HCT116 (cell line): ENCODE measurements at regions not wholly inside any gene's neighbourhood (a gene's known extent, or its start where the extent isn't known, plus 50 kb on each side); places are given as distances from the start of the nearest gene placed in this dataset.

Experiments used
- ATAC-seq: fragments of 200-7000 bp; cut with Tn5 transposase; 2 replicates; pipeline ENCODE4 v1.9.1; 2020; ENCODE audit warnings: mild to moderate bottlenecking, moderate library complexity
- BruUV-seq: library from RNA; stranded (reverse); fragments of 400-500 nt; replicated peaks from 2 replicates; lab custom pipeline; 2021; lab: Mats Ljungman, UMichigan
- CTCF ChIA-PET: fragments of 300-600 bp; sonication (Branson Sonifier 250); formaldehyde crosslinking; loops from one replicate; lab custom pipeline; 2021; ENCODE audit warnings: antibody characterized with exemption; lab: Charles Lee
- POLR2A ChIA-PET: fragments of 300-600, 350-600 bp; sonication (Branson Sonifier 250); formaldehyde crosslinking; loops from one replicate; lab custom pipeline; 2021; ENCODE audit warnings: antibody characterized with exemption; lab: Charles Lee
- RAD21 ChIA-PET, 2 experiments: fragments of 300-600 bp; sonication (Branson Sonifier 250); formaldehyde crosslinking; loops; one replicate each; lab custom pipeline; 2023; ENCODE audit warnings: low total read pairs in 2 of 2; ENCODE audit not compliant: uncharacterized antibody in 2 of 2, unreplicated experiment in 2 of 2, low non-redundant PET in 1 of 2; lab: Charles Lee
- DNase-seq: peaks from one replicate; pipeline ENCODE4 v3.0.0-alpha.2; 2010; ENCODE audit warnings: low read depth, low spot score
- H2AFZ ChIP-seq: fragments of 200-600 bp; shearing (Covaris generic), sonication (generic); 2 replicates; pipeline ENCODE4 v1.6.1; 2017; ENCODE audit warnings: low read depth, mixed run types, mixed read lengths, antibody characterized with exemption, low read length; ENCODE audit not compliant: poor library complexity, severe bottlenecking
- H3K27ac ChIP-seq: 2 replicates; pipeline ENCODE4 v1.5.1; 2012; ENCODE audit warnings: low read depth, low read length
- H3K27me3 ChIP-seq: fragments of 200-600 bp; sonication (generic); 2 replicates; pipeline ENCODE4 v1.6.1; 2016; ENCODE audit warnings: mixed run types, low read length, mixed read lengths; ENCODE audit not compliant: insufficient read depth
- H3K36me3 ChIP-seq, 2 experiments: fragments of 200-500 bp in 1 of 2; fragments of 200-600 bp in 1 of 2; sonication (Bioruptor generic) in 1 of 2; sonication (generic) in 1 of 2; 2 replicates each; pipeline versions ENCODE4 v1.5.1 to v1.6.1; 2014 to 2016; ENCODE audit warnings: low read length in 2 of 2, inconsistent platforms in 1 of 2, mixed read lengths in 1 of 2, mixed run types in 1 of 2; ENCODE audit not compliant: insufficient read depth in 2 of 2, control insufficient read depth in 1 of 2
- H3K4me1 ChIP-seq, 2 experiments: fragments of 200-600 bp in 1 of 2; sonication (generic) in 1 of 2; 2 replicates each; pipeline versions ENCODE4 v1.5.1 to v1.6.1; 2012 to 2017; ENCODE audit warnings: low read length in 2 of 2, inconsistent platforms in 1 of 2, mild to moderate bottlenecking in 1 of 2, mixed read lengths in 1 of 2, mixed run types in 1 of 2, moderate library complexity in 1 of 2; ENCODE audit not compliant: insufficient read depth in 2 of 2, control insufficient read depth in 1 of 2
- H3K4me2 ChIP-seq: fragments of 200-600 bp; sonication (generic); 2 replicates; pipeline ENCODE4 v1.6.1; 2017; ENCODE audit warnings: mixed run types, low read length, mixed read lengths
- H3K4me3 ChIP-seq, 2 experiments: fragments of 200-600 bp in 1 of 2; sonication (generic) in 1 of 2; replicated peaks in 1 of 2; 2 replicates each; pipeline ENCODE4 v1.5.1; 2011 to 2016; ENCODE audit warnings: low read length in 2 of 2, control low read depth in 1 of 2, low read depth in 1 of 2, mild to moderate bottlenecking in 1 of 2, mixed read lengths in 1 of 2, mixed run types in 1 of 2
- H3K79me2 ChIP-seq: fragments of 200-600 bp; sonication (generic); 2 replicates; pipeline ENCODE4 v1.6.1; 2017; ENCODE audit warnings: mild to moderate bottlenecking, mixed run types, low read length, moderate library complexity, mixed read lengths; ENCODE audit not compliant: insufficient read depth
- H3K9ac ChIP-seq: fragments of 200-600 bp; sonication (generic); 2 replicates; pipeline ENCODE4 v1.6.1; 2016; ENCODE audit warnings: low read length, mixed read lengths
- H3K9me2 ChIP-seq: fragments of 200-600 bp; sonication (generic), shearing (Covaris generic); 2 replicates; pipeline ENCODE4 v1.6.1; 2017; ENCODE audit warnings: mixed run types, mild to moderate bottlenecking, moderate library complexity; ENCODE audit not compliant: insufficient read depth
- H3K9me3 ChIP-seq, 2 experiments: fragments of 200-500 bp in 1 of 2; fragments of 200-600 bp in 1 of 2; sonication (Bioruptor generic) in 1 of 2; sonication (generic) in 1 of 2; 2 replicates each; pipeline ENCODE4 v1.6.1; 2014 to 2017; ENCODE audit warnings: low read length in 2 of 2, mixed read lengths in 2 of 2, inconsistent platforms in 1 of 2, low read depth in 1 of 2, mild to moderate bottlenecking in 1 of 2, mixed run types in 1 of 2, moderate library complexity in 1 of 2; ENCODE audit not compliant: control insufficient read depth in 1 of 2, insufficient read depth in 1 of 2
- H4K20me1 ChIP-seq: fragments of 200-600 bp; sonication (generic), shearing (Covaris generic); 2 replicates; pipeline ENCODE4 v1.6.1; 2017; ENCODE audit warnings: mixed run types, mild to moderate bottlenecking, moderate library complexity; ENCODE audit not compliant: insufficient read depth
- FOSL1 ChIP-seq: IDR thresholded peaks from 2 replicates; pipeline ENCODE4 v1.6.1; 2012; ENCODE audit warnings: low read depth
- POLR2A ChIP-seq: IDR thresholded peaks from 2 replicates; pipeline ENCODE4 v1.7.0; 2011; ENCODE audit warnings: borderline replicate concordance; ENCODE audit not compliant: insufficient read depth, insufficient read length; ENCODE audit errors: extremely low read depth
- POLR2AphosphoS5 ChIP-seq: IDR thresholded peaks from 2 replicates; pipeline ENCODE4 v1.6.1; 2011; ENCODE audit warnings: mild to moderate bottlenecking, low read depth, low read length, moderate library complexity
- RAD21 ChIP-seq: IDR thresholded peaks from 2 replicates; pipeline ENCODE4 v1.6.1; 2012; ENCODE audit warnings: low read depth, mild to moderate bottlenecking
- intact Hi-C: fragments of 100-400 bp; cut with micrococcal nuclease; formaldehyde crosslinking; loops from 2 replicates; pipeline ENCODE4 v1.10.0; 2022
- TF ChIP-seq, protein P1 (sequence below): IDR thresholded peaks from 2 replicates; pipeline ENCODE4 v1.6.1; 2011; ENCODE audit warnings: mild to moderate bottlenecking, low read length, moderate library complexity; ENCODE audit not compliant: insufficient replicate concordance; ENCODE audit errors: extremely low read depth
- TF ChIP-seq, protein P2 (sequence below), 3 experiments: fragments of 200-600 bp in 1 of 3; sonication (generic) in 1 of 3; IDR thresholded peaks in 2 of 3; conservative IDR thresholded peaks in 1 of 3; 2 replicates each; pipeline ENCODE4 v1.5.1; 2012 to 2017; ENCODE audit warnings: low read depth in 2 of 3, low read length in 2 of 3, antibody characterized with exemption in 1 of 3, borderline replicate concordance in 1 of 3, control low read depth in 1 of 3, mild to moderate bottlenecking in 1 of 3, mixed read lengths in 1 of 3, mixed run types in 1 of 3, moderate library complexity in 1 of 3; ENCODE audit not compliant: insufficient read depth in 1 of 3
- TF ChIP-seq, protein P3 (sequence below): IDR thresholded peaks from 2 replicates; pipeline ENCODE4 v1.6.1; 2012

DNA sequence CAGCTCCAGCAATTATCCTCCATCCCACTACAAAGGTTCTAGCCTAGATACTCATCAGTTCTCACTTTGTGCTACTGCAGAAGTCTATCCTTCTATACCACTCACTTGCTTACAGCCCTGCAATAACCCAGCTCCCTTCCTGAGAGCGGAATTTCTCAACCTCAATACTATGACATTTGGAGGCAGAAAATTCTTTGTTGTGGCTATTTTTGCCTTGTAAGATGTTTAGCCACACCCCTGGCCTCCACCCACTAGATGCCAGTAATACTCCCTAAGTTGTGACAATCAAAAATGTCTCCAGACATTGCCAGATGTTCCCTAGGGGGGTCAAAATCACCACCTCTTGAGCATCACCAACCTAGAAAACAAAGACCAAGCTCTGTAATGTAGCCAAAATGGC lies 149.5 kb downstream of the QDPR start:
- POLR2A ChIA-PET, result no interaction called here
- no TSS peak for BruUV-seq
- CTCF ChIA-PET, result interaction anchor here (0.6 to 1.5 kb wide), 2 partner anchors 15 to 85 kb away, joined by 3 to 4 read pairs; no protein-coding TSS in a partner anchor
- no peaks in the 10 kb centered on the region for H4K20me1 ChIP-seq
- no peaks in the 10 kb centered on the region for H3K4me1 ChIP-seq
- H3K9ac ChIP-seq, result no peak overlapping the region
- ATAC-seq (no peak), DNase-seq (no peak)
- H3K9me3 ChIP-seq, result no peaks in the 10 kb centered on the region
- no peaks in the 10 kb centered on the region for H3K9me2 ChIP-seq
- H3K4me3 ChIP-seq, result no peak overlapping the region
- no peak overlapping the region for H2AFZ ChIP-seq
- no peaks in the 10 kb centered on the region; the same call in 1 of the 2 replicates for H3K27me3 ChIP-seq
- intact Hi-C loops, result no loop called here
- TF ChIP-seq, protein P1, sequence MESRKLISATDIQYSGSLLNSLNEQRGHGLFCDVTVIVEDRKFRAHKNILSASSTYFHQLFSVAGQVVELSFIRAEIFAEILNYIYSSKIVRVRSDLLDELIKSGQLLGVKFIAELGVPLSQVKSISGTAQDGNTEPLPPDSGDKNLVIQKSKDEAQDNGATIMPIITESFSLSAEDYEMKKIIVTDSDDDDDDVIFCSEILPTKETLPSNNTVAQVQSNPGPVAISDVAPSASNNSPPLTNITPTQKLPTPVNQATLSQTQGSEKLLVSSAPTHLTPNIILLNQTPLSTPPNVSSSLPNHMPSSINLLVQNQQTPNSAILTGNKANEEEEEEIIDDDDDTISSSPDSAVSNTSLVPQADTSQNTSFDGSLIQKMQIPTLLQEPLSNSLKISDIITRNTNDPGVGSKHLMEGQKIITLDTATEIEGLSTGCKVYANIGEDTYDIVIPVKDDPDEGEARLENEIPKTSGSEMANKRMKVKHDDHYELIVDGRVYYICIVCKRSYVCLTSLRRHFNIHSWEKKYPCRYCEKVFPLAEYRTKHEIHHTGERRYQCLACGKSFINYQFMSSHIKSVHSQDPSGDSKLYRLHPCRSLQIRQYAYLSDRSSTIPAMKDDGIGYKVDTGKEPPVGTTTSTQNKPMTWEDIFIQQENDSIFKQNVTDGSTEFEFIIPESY, result no peak
- TF ChIP-seq POLR2AphosphoS5 (no peak), FOSL1 (no peak), RAD21 (no peak), POLR2A (no peak)
- TF ChIP-seq, protein P2, sequence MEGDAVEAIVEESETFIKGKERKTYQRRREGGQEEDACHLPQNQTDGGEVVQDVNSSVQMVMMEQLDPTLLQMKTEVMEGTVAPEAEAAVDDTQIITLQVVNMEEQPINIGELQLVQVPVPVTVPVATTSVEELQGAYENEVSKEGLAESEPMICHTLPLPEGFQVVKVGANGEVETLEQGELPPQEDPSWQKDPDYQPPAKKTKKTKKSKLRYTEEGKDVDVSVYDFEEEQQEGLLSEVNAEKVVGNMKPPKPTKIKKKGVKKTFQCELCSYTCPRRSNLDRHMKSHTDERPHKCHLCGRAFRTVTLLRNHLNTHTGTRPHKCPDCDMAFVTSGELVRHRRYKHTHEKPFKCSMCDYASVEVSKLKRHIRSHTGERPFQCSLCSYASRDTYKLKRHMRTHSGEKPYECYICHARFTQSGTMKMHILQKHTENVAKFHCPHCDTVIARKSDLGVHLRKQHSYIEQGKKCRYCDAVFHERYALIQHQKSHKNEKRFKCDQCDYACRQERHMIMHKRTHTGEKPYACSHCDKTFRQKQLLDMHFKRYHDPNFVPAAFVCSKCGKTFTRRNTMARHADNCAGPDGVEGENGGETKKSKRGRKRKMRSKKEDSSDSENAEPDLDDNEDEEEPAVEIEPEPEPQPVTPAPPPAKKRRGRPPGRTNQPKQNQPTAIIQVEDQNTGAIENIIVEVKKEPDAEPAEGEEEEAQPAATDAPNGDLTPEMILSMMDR (IDR thresholded peaks at IDR 0.05 in 2 of 3, conservative IDR thresholded peaks at IDR 0.05 in 1 of 3; ENCODE audit: borderline replicate concordance in 1 of 3, insufficient read depth in 1 of 3, low read depth in 2 of 3, low read length in 2 of 3), result no peak
- TF ChIP-seq, protein P3, sequence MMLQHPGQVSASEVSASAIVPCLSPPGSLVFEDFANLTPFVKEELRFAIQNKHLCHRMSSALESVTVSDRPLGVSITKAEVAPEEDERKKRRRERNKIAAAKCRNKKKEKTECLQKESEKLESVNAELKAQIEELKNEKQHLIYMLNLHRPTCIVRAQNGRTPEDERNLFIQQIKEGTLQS, result no peak
- H3K27ac ChIP-seq, result no peak overlapping the region
- RAD21 ChIA-PET, result no interaction called here
- H3K4me2 ChIP-seq, result no peak overlapping the region
- H3K79me2 ChIP-seq, result no peaks in the 10 kb centered on the region
- no peaks in the 10 kb centered on the region for H3K36me3 ChIP-seq
